ENCODE measurements at regions not wholly inside any gene's neighbourhood (a gene's known extent, or its start where the extent isn't known, plus 50 kb on each side); places are given as distances from the start of the nearest gene placed in this dataset.

GRCh38 chr6:137654365-137654981 is 160.3 kb upstream of the OLIG3 start:
- Histone ChIP-seq H3K4me1 (no peaks in the 10 kb centered on the region), H3K4me3 (no peak overlapping the region), H3K27me3 (no peaks in the 10 kb centered on the region), H3K27ac (no peak overlapping the region), H3K9me3 (peaks cover 0 to 40% (median 0%) of the 10 kb centered on the region in 3 donors), H3K36me3 (no peaks in the 10 kb centered on the region)
- no peak for TF ChIP-seq EP300 (IDR thresholded peaks at IDR 0.05)
- TF ChIP-seq, protein P1, sequence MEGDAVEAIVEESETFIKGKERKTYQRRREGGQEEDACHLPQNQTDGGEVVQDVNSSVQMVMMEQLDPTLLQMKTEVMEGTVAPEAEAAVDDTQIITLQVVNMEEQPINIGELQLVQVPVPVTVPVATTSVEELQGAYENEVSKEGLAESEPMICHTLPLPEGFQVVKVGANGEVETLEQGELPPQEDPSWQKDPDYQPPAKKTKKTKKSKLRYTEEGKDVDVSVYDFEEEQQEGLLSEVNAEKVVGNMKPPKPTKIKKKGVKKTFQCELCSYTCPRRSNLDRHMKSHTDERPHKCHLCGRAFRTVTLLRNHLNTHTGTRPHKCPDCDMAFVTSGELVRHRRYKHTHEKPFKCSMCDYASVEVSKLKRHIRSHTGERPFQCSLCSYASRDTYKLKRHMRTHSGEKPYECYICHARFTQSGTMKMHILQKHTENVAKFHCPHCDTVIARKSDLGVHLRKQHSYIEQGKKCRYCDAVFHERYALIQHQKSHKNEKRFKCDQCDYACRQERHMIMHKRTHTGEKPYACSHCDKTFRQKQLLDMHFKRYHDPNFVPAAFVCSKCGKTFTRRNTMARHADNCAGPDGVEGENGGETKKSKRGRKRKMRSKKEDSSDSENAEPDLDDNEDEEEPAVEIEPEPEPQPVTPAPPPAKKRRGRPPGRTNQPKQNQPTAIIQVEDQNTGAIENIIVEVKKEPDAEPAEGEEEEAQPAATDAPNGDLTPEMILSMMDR (IDR thresholded peaks at IDR 0.05): no peak
- no peak for TF ChIP-seq POLR2A (IDR thresholded peaks at IDR 0.05)
- TF ChIP-seq POLR2AphosphoS5 (IDR thresholded peaks at IDR 0.05): no peak
- ATAC-seq: no peak
- WGBS, 2 donors (ENCODE audit: low coverage in 1 of 2): 88 to 100% methylated on average over 1 of the region's 1 CpG

- TF ChIP-seq POLR2AphosphoS5 (IDR thresholded peaks at IDR 0.05) (no peak), POLR2A (IDR thresholded peaks at IDR 0.05) (no peak), EP300 (IDR thresholded peaks at IDR 0.05) (no peak)
- TF ChIP-seq, protein P1 (IDR thresholded peaks at IDR 0.05): no peak
- no peak overlapping the region for H3K27ac ChIP-seq
- no peak overlapping the region for H3K4me3 ChIP-seq
- H3K27me3 ChIP-seq: no peaks in the 10 kb centered on the region
- no peak for ATAC-seq
- H3K9me3 ChIP-seq: peaks cover 0 to 40% (median 0%) of the 10 kb centered on the region in 3 donors
- no peaks in the 10 kb centered on the region for H3K4me1 ChIP-seq
- no peaks in the 10 kb centered on the region for H3K36me3 ChIP-seq
- WGBS, 2 donors (ENCODE audit: low coverage in 1 of 2): 86 to 100% methylated on average over 2 of the region's 2 CpGs
Observed at GRCh38 chr6:137655291-137655690, 161.1 kb upstream of the OLIG3 start.

GRCh38 chr6:137656735-137657134 is 162.5 kb upstream of the OLIG3 start:
- peaks cover 0 to 40% (median 0%) of the 10 kb centered on the region in 3 donors for H3K9me3 ChIP-seq
- TF ChIP-seq EP300 (IDR thresholded peaks at IDR 0.05) (no peak), POLR2AphosphoS5 (IDR thresholded peaks at IDR 0.05) (no peak), POLR2A (IDR thresholded peaks at IDR 0.05) (no peak)
- TF ChIP-seq, protein P1 (IDR thresholded peaks at IDR 0.05): no peak
- H3K27ac ChIP-seq: no peak overlapping the region
- no peaks in the 10 kb centered on the region for H3K36me3 ChIP-seq
- no peak for ATAC-seq
- H3K4me1 ChIP-seq: no peaks in the 10 kb centered on the region
- WGBS, 2 donors (ENCODE audit: low coverage in 1 of 2): 88 to 100% methylated on average over 1 to 3 of the region's 4 CpGs
- H3K27me3 ChIP-seq: no peaks in the 10 kb centered on the region
- no peak overlapping the region for H3K4me3 ChIP-seq

DNA sequence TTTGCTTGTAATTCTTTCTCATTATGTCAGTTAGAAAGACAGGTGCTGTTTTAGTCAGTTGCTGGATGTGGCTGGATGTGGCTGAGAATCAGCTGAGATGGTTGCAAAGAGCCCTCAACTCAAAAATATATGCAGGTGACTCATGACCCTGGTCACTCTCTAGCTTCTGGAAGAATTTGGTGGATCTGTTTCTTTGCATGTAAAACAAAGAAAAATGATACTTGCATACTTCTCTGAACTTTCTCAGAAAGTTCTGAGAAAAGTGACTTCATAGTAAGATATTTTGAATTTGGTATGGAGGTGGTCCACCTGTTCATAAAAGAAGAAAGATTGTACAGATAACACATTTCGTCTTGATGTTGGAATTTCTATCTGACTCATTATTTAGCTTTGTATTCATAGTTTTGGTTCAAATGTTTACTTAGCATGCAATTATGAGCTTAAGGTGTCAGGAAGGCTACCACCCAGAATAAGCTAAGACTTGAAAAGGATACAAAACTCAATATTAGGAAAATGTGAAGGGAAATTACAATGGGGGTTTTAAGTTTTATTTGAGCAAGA is 163.2 kb upstream of the OLIG3 start:
- Histone ChIP-seq H3K4me1 (no peaks in the 10 kb centered on the region), H3K27me3 (no peaks in the 10 kb centered on the region), H3K4me3 (no peak overlapping the region), H3K9me3 (peaks cover 0 to 39% (median 0%) of the 10 kb centered on the region in 3 donors), H3K36me3 (no peaks in the 10 kb centered on the region), H3K27ac (no peak overlapping the region)
- no peak for ATAC-seq
- no peak for TF ChIP-seq POLR2A (IDR thresholded peaks at IDR 0.05)
- TF ChIP-seq EP300 (IDR thresholded peaks at IDR 0.05): no peak
- TF ChIP-seq POLR2AphosphoS5 (IDR thresholded peaks at IDR 0.05): no peak
- TF ChIP-seq, protein P1 (IDR thresholded peaks at IDR 0.05): no peak
- 25 to 41% methylated on average over 1 of the region's 1 CpG for WGBS, 2 donors (ENCODE audit: low coverage in 1 of 2)

GRCh38 chr6:137658287-137658686 is 164.1 kb upstream of the OLIG3 start:
- Histone ChIP-seq H3K27me3 (no peaks in the 10 kb centered on the region), H3K27ac (no peak overlapping the region), H3K9me3 (peaks cover 0 to 31% (median 0%) of the 10 kb centered on the region in 3 donors), H3K4me3 (no peak overlapping the region), H3K36me3 (no peaks in the 10 kb centered on the region), H3K4me1 (no peaks in the 10 kb centered on the region)
- TF ChIP-seq EP300 (IDR thresholded peaks at IDR 0.05) (no peak), POLR2AphosphoS5 (IDR thresholded peaks at IDR 0.05) (no peak), POLR2A (IDR thresholded peaks at IDR 0.05) (no peak)
- TF ChIP-seq, protein P1 (IDR thresholded peaks at IDR 0.05): no peak
- ATAC-seq: no peak
- WGBS, 2 donors (ENCODE audit: low coverage in 1 of 2): 50 to 67% methylated on average over 1 of the region's 1 CpG

Data from gastroesophageal sphincter (tissue), 4 donors.